Right atrium auricular region (tissue), 2 donors: ENCODE measurements at regions not wholly inside any gene's neighbourhood (a gene's known extent, or its start where the extent isn't known, plus 50 kb on each side); places are given as distances from the start of the nearest gene placed in this dataset.
A peak's percentile ranks its signal among the peaks of the same experiment; 100 is the strongest.

Source experiments
- DNase-seq: peaks from one replicate; pipeline ENCODE4 v3.0.0-alpha.2; 2019; ENCODE audit warnings: low spot score
- H3K27ac ChIP-seq, 2 donors: fragments of 200-600 bp; sonication (generic); 1 replicate in 1 of 2; 2 replicates in 1 of 2; pipeline ENCODE4 v1.5.1; 2016 to 2019
- H3K27me3 ChIP-seq, 2 donors: fragments of 200-600 bp; sonication (generic); one replicate each; pipeline versions ENCODE4 v1.5.1 to v1.6.0; 2017 to 2019
- H3K36me3 ChIP-seq: fragments of 200-600 bp; sonication (generic); one replicate; pipeline ENCODE4 v1.5.1; 2016
- H3K4me1 ChIP-seq, 2 donors: fragments of 200-600 bp; sonication (generic); one replicate each; pipeline versions ENCODE4 v1.5.1 to v1.6.0; 2017 to 2019
- H3K4me3 ChIP-seq, 2 donors: fragments of 200-600 bp; sonication (generic); 1 replicate in 1 of 2; 2 replicates in 1 of 2; pipeline ENCODE4 v1.5.1; 2017 to 2019; ENCODE audit warnings: mild to moderate bottlenecking in 1 of 2, moderate library complexity in 1 of 2
- H3K9me3 ChIP-seq, 2 donors: fragments of 200-600 bp; sonication (generic); one replicate each; pipeline ENCODE4 v1.5.1; 2019
- TF ChIP-seq, protein P1 (sequence below), 2 donors: fragments of 200-600 bp; sonication (generic); IDR thresholded peaks; one replicate each; pipeline ENCODE4 v1.5.1; 2019; ENCODE audit warnings: antibody characterized with exemption in 2 of 2

DNA sequence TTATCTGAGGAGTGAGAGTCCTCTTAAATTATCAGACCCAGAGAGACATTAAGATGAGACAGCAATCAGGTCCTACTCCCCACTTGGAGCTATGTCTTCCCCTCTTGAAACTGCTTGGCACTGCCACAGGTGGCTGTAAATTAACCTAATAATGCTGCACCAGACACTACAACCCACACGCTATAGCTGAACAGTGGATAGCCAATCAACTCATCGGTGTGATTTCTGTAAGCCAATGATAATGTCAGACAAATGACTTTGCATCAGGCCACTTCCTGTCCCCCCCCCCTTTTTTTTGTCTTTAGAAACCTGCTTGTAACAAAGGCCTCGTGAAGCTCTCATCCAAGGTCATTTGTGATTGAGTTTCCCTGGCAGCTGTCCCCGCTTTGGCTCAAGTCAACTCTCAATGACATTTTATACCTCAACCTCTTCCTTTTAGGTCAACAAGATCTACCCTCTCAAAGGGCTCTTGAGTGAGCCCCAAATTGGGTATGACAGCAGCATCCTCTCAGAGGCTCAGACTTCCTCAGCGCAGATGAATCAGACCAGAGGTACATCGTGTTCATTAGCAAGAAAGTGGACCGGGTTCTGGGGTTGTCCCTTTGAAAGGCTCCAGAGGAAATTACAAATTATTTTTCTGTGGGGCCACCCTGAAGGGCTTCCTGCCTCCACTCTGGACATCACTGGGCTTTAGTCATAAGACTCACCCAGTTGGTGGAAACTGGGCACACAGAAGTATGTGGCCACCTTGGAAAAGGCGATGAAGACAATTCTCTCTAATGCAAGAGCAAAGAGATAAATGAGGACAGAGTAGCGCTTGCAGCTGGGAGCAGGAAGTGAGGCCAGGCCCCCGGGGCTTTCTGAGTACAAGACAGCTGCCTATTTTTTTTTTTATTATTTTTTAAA, 73.6 kb downstream of the COPS8 start:
- no peaks in the 10 kb centered on the region for H3K36me3 ChIP-seq
- H3K4me3 ChIP-seq = no peak overlapping the region
- peaks cover 0 to 21% of the 10 kb centered on the region in 2 donors for H3K4me1 ChIP-seq
- DNase-seq = no peak
- H3K27ac ChIP-seq = peak overlapping the region in 1 of 2 donors; percentile 65
- H3K27me3 ChIP-seq = no peaks in the 10 kb centered on the region
- no peaks in the 10 kb centered on the region for H3K9me3 ChIP-seq
- TF ChIP-seq, protein P1, sequence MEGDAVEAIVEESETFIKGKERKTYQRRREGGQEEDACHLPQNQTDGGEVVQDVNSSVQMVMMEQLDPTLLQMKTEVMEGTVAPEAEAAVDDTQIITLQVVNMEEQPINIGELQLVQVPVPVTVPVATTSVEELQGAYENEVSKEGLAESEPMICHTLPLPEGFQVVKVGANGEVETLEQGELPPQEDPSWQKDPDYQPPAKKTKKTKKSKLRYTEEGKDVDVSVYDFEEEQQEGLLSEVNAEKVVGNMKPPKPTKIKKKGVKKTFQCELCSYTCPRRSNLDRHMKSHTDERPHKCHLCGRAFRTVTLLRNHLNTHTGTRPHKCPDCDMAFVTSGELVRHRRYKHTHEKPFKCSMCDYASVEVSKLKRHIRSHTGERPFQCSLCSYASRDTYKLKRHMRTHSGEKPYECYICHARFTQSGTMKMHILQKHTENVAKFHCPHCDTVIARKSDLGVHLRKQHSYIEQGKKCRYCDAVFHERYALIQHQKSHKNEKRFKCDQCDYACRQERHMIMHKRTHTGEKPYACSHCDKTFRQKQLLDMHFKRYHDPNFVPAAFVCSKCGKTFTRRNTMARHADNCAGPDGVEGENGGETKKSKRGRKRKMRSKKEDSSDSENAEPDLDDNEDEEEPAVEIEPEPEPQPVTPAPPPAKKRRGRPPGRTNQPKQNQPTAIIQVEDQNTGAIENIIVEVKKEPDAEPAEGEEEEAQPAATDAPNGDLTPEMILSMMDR (IDR thresholded peaks at IDR 0.05) = no peak

- Histone ChIP-seq H3K9me3 (no peaks in the 10 kb centered on the region), H3K4me3 (no peak overlapping the region), H3K27me3 (no peaks in the 10 kb centered on the region), H3K4me1 (peaks cover 0 to 21% of the 10 kb centered on the region in 2 donors), H3K27ac (peak overlapping the region; percentile 65 to 66), H3K36me3 (no peaks in the 10 kb centered on the region)
- TF ChIP-seq, protein P1 (IDR thresholded peaks at IDR 0.05) = no peak
- no peak for DNase-seq
These were observed 74.7 kb downstream of the COPS8 start for GRCh38 chr2:237160271-237160919.

- TF ChIP-seq, protein P1 (IDR thresholded peaks at IDR 0.05) = no peak
- no peaks in the 10 kb centered on the region for H3K36me3 ChIP-seq
- peaks cover 0 to 19% of the 10 kb centered on the region in 2 donors for H3K4me1 ChIP-seq
- no peaks in the 10 kb centered on the region for H3K27me3 ChIP-seq
- peak overlapping the region; percentile 65 to 66 for H3K27ac ChIP-seq
- H3K4me3 ChIP-seq = no peak overlapping the region
- no peaks in the 10 kb centered on the region for H3K9me3 ChIP-seq
- peak; percentile 78 for DNase-seq
These were observed 75.5 kb downstream of the COPS8 start for GRCh38 chr2:237161189-237161588.

GRCh38 chr2:237162959-237163358, 77.3 kb downstream of the COPS8 start:
- Histone ChIP-seq H3K36me3 (no peaks in the 10 kb centered on the region), H3K4me3 (no peak overlapping the region), H3K4me1 (peaks cover 0 to 17% of the 10 kb centered on the region in 2 donors), H3K9me3 (peaks cover 0 to 2% of the 10 kb centered on the region in 2 donors), H3K27me3 (no peaks in the 10 kb centered on the region), H3K27ac (peak overlapping the region in 1 of 2 donors; percentile 19)
- no peak for DNase-seq
- TF ChIP-seq, protein P1 (IDR thresholded peaks at IDR 0.05) = no peak

DNA sequence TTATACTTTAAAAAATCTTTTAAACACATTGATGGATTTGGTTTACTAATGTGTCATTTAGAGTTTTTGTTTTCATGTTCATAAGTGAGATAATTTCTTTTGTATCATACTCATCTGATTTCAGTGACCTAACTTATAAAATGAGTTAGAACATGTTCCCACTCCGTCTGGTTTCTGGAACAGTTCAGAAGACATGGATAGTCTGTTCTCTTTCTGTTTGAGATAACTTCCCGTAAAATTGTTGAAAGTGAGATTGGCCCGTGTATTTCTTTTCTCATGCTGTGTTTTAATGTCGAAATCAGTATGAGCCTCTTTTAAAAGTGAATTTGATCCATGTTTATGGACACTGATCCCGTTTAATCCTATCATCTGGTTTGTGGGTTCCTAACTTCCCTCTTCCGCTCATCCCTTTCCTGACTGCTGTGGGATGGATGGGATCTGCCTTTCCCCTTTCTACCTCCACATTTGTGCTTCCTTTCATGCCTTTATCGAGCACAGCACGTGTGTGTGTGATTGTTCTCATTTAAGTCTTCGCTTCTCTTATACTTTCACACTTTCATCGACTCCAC, 78.9 kb downstream of the COPS8 start:
- H3K27ac ChIP-seq = peak overlapping the region; percentile 25 to 40
- peaks cover 0 to 12% of the 10 kb centered on the region in 2 donors for H3K9me3 ChIP-seq
- TF ChIP-seq, protein P1 (IDR thresholded peaks at IDR 0.05) = no peak
- no peak for DNase-seq
- H3K4me3 ChIP-seq = no peak overlapping the region
- H3K4me1 ChIP-seq = peaks cover 0 to 11% of the 10 kb centered on the region in 2 donors
- H3K27me3 ChIP-seq = no peaks in the 10 kb centered on the region
- H3K36me3 ChIP-seq = no peaks in the 10 kb centered on the region
